ENCODE measurements at regions not wholly inside any gene's neighbourhood (a gene's known extent, or its start where the extent isn't known, plus 50 kb on each side); places are given as distances from the start of the nearest gene placed in this dataset.

DNA sequence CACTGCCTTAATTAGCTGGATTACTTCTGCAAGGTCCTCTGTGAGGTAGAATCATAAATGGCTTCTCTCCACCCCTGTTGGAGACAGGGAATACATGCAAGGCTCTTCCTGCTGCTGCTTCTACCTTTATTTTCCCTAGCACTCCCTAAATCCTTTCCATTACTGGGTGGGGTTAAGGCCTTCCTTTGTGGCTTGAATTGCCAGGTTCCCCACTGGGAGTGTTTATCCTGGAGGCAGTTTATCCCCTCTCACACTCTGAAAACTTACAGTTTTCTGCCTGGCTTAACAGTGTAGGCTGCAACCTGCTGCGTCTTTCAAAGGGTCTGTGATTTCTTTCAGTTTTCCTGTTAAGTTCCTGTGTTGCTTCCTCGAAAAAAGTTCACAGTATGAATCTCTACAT is 1062.3 kb upstream of the CRIM1 start:
- BruUV-seq (replicated peaks) = no TSS peak

DNA sequence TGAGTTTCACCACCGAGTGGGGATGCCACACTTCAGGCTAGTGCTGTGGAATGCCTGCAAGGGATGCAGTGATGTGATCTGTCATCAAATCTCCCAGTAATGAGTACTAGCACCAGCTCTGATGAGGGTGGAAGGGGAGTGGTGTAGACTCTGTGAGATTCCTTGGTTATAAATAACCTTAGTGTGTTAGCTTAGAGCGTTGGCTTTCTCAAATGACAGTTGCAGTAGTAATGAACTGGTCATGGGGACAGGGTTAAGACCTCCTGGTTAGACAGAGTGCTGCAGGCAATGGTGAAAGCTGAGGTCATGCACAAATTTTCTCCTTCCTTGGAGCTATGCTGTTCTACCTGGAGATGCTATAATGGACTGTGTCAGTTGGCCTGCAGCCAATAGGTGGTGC is 1063.4 kb upstream of the CRIM1 start:
- peak; percentile 1 for DNase-seq
- Histone ChIP-seq H3K27me3 (ENCODE audit: low read length) (no peaks in the 10 kb centered on the region), H3K4me1 (ENCODE audit: insufficient read depth, low read length) (no peaks in the 10 kb centered on the region), H3F3A (ENCODE audit: low read length, unreplicated experiment) (no peaks in the 10 kb centered on the region), H3K27ac (ENCODE audit: low read length) (no peak overlapping the region), H3K36me3 (ENCODE audit: low read depth, low read length) (no peaks in the 10 kb centered on the region), H3K4me3 (ENCODE audit: low read length) (no peak overlapping the region), H3K79me2 (ENCODE audit: low read length) (no peaks in the 10 kb centered on the region), H3K4me2 (ENCODE audit: low read length) (no peak overlapping the region), H3K9me2 (replicated peaks; ENCODE audit: low read length) (no peaks in the 10 kb centered on the region), H4K20me1 (ENCODE audit: low read length) (no peaks in the 10 kb centered on the region), H3K9ac (ENCODE audit: low read length) (no peak overlapping the region), H3K9me3 (ENCODE audit: low read length) (no peaks in the 10 kb centered on the region), H2AFZ (ENCODE audit: low read length) (no peak overlapping the region)
- ATAC-seq = no peak
- POLR2A ChIA-PET (ENCODE audit: unreplicated experiment) = no interaction called here
- no peak for TF ChIP-seq EZH2phosphoT487 (IDR thresholded peaks at IDR 0.05; ENCODE audit: borderline replicate concordance, low read length)
- no peak for TF ChIP-seq EZH2 (IDR thresholded peaks at IDR 0.05; ENCODE audit: low read length, unreplicated experiment)
- TF ChIP-seq, protein P1, sequence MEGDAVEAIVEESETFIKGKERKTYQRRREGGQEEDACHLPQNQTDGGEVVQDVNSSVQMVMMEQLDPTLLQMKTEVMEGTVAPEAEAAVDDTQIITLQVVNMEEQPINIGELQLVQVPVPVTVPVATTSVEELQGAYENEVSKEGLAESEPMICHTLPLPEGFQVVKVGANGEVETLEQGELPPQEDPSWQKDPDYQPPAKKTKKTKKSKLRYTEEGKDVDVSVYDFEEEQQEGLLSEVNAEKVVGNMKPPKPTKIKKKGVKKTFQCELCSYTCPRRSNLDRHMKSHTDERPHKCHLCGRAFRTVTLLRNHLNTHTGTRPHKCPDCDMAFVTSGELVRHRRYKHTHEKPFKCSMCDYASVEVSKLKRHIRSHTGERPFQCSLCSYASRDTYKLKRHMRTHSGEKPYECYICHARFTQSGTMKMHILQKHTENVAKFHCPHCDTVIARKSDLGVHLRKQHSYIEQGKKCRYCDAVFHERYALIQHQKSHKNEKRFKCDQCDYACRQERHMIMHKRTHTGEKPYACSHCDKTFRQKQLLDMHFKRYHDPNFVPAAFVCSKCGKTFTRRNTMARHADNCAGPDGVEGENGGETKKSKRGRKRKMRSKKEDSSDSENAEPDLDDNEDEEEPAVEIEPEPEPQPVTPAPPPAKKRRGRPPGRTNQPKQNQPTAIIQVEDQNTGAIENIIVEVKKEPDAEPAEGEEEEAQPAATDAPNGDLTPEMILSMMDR (conservative IDR thresholded peaks at IDR 0.05; ENCODE audit: low read depth, low read length) = no peak
- CTCF ChIA-PET = no interaction called here
- intact Hi-C loops (cut with micrococcal nuclease) = no loop called here
- BruUV-seq (replicated peaks) = no TSS peak

More for the DNA sequence above, 1062.3 kb upstream of the CRIM1 start:
- H3F3A ChIP-seq (ENCODE audit: low read length, unreplicated experiment) = no peaks in the 10 kb centered on the region
- no peak for TF ChIP-seq EZH2phosphoT487 (IDR thresholded peaks at IDR 0.05; ENCODE audit: borderline replicate concordance, low read length)
- TF ChIP-seq, protein P1 (conservative IDR thresholded peaks at IDR 0.05; ENCODE audit: low read depth, low read length) = no peak
- no peak for TF ChIP-seq EZH2 (IDR thresholded peaks at IDR 0.05; ENCODE audit: low read length, unreplicated experiment)
- DNase-seq (no peak), ATAC-seq (no peak)
- no peaks in the 10 kb centered on the region for H4K20me1 ChIP-seq (ENCODE audit: low read length)
- no peaks in the 10 kb centered on the region for H3K9me3 ChIP-seq (ENCODE audit: low read length)
- no peaks in the 10 kb centered on the region for H3K9me2 ChIP-seq (replicated peaks; ENCODE audit: low read length)
- no peaks in the 10 kb centered on the region for H3K27me3 ChIP-seq (ENCODE audit: low read length)
- intact Hi-C loops (cut with micrococcal nuclease) = no loop called here
- CTCF ChIA-PET = no interaction called here
- POLR2A ChIA-PET (ENCODE audit: unreplicated experiment) = no interaction called here
- H3K9ac ChIP-seq (ENCODE audit: low read length) = no peak overlapping the region
- H3K36me3 ChIP-seq (ENCODE audit: low read depth, low read length) = no peaks in the 10 kb centered on the region
- H3K27ac ChIP-seq (ENCODE audit: low read length) = no peak overlapping the region
- H3K4me3 ChIP-seq (ENCODE audit: low read length) = no peak overlapping the region
- H3K4me1 ChIP-seq (ENCODE audit: insufficient read depth, low read length) = no peaks in the 10 kb centered on the region
- no peak overlapping the region for H3K4me2 ChIP-seq (ENCODE audit: low read length)
- H2AFZ ChIP-seq (ENCODE audit: low read length) = no peak overlapping the region
- H3K79me2 ChIP-seq (ENCODE audit: low read length) = no peaks in the 10 kb centered on the region

DNA sequence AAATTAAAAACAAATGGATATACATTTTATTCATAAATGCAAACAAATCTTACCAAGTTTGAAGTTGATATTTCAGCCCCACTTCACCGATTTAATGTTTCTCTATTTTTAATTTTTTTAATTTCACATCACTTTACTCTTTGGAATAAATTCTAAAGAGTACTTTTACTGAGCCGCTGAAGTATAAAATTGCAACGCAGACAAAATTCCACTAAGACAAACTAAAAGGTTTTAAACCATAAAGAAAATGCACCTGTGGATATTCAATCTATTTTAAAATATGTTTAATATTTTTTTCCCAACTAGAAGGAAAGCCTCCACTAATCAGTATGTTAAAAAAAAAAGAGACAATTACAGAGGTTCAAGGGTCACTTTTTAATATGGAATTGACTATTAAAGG is 1073.9 kb upstream of the CRIM1 start:
- H3K4me3 ChIP-seq (ENCODE audit: low read length) = no peak overlapping the region
- no peaks in the 10 kb centered on the region for H3K4me1 ChIP-seq (ENCODE audit: insufficient read depth, low read length)
- H3K27ac ChIP-seq (ENCODE audit: low read length) = no peak overlapping the region
- H3K9ac ChIP-seq (ENCODE audit: low read length) = no peak overlapping the region
- BruUV-seq (replicated peaks) = no TSS peak
- no peak overlapping the region for H3K4me2 ChIP-seq (ENCODE audit: low read length)
- H3K36me3 ChIP-seq (ENCODE audit: low read depth, low read length) = no peaks in the 10 kb centered on the region
- intact Hi-C loops (cut with micrococcal nuclease) = no loop called here
- DNase-seq = no peak
- no peaks in the 10 kb centered on the region for H3K79me2 ChIP-seq (ENCODE audit: low read length)
- ChIA-PET POLR2A (ENCODE audit: unreplicated experiment) (no interaction called here), CTCF (no interaction called here)
- H4K20me1 ChIP-seq (ENCODE audit: low read length) = no peaks in the 10 kb centered on the region
- peaks cover 9% of the 10 kb centered on the region; the same call in 1 of the 2 replicates for H3K9me3 ChIP-seq (ENCODE audit: low read length)
- H2AFZ ChIP-seq (ENCODE audit: low read length) = no peak overlapping the region
- TF ChIP-seq EZH2phosphoT487 (IDR thresholded peaks at IDR 0.05; ENCODE audit: borderline replicate concordance, low read length) (no peak), EZH2 (IDR thresholded peaks at IDR 0.05; ENCODE audit: low read length, unreplicated experiment) (no peak)
- TF ChIP-seq, protein P1 (conservative IDR thresholded peaks at IDR 0.05; ENCODE audit: low read depth, low read length) = no peak
- H3F3A ChIP-seq (ENCODE audit: low read length, unreplicated experiment) = no peaks in the 10 kb centered on the region
- H3K27me3 ChIP-seq (ENCODE audit: low read length) = no peaks in the 10 kb centered on the region
- ATAC-seq = no peak
- H3K9me2 ChIP-seq (replicated peaks; ENCODE audit: low read length) = no peaks in the 10 kb centered on the region
